Smooth muscle cell (in vitro differentiated cells): ENCODE measurements at regions not wholly inside any gene's neighbourhood (a gene's known extent, or its start where the extent isn't known, plus 50 kb on each side); places are given as distances from the start of the nearest gene placed in this dataset.

Source experiments
- DNase-seq: peaks from one replicate; lab custom pipeline; 2025; ENCODE audit not compliant: unreplicated experiment; lab: John Stamatoyannopoulos, UW
- H2AFZ ChIP-seq: fragments of 200-600 bp; sonication (generic); 2 replicates; pipeline ENCODE4 v1.6.0; 2016; ENCODE audit warnings: antibody characterized with exemption, low read depth, mild to moderate bottlenecking
- H3F3A ChIP-seq: fragments of 200-600 bp; sonication (generic); 2 replicates; pipeline ENCODE4 v1.6.0; 2017; ENCODE audit warnings: antibody characterized with exemption, low read depth
- H3K27ac ChIP-seq: fragments of 200-600 bp; sonication (generic); 2 replicates; pipeline ENCODE4 v1.5.1; 2016; ENCODE audit warnings: low read depth, mild to moderate bottlenecking
- H3K27me3 ChIP-seq: fragments of 200-600 bp; sonication (generic); 2 replicates; pipeline ENCODE4 v1.6.1; 2016; ENCODE audit warnings: low read depth, mild to moderate bottlenecking
- H3K36me3 ChIP-seq: fragments of 200-600 bp; sonication (generic); 2 replicates; pipeline ENCODE4 v1.5.1; 2016; ENCODE audit warnings: low read depth
- H3K4me1 ChIP-seq: fragments of 200-600 bp; sonication (generic); 2 replicates; pipeline ENCODE4 v1.5.1; 2016; ENCODE audit warnings: low read depth
- H3K4me2 ChIP-seq: fragments of 200-600 bp; sonication (generic); 2 replicates; pipeline ENCODE4 v1.6.0; 2016; ENCODE audit warnings: mild to moderate bottlenecking
- H3K4me3 ChIP-seq: fragments of 200-600 bp; sonication (generic); 2 replicates; pipeline ENCODE4 v1.5.1; 2016; ENCODE audit warnings: mild to moderate bottlenecking
- H3K79me2 ChIP-seq: fragments of 200-600 bp; sonication (generic); 2 replicates; pipeline ENCODE4 v1.6.0; 2016; ENCODE audit warnings: low read depth, mild to moderate bottlenecking
- H3K9ac ChIP-seq: fragments of 200-600 bp; sonication (generic); 2 replicates; pipeline ENCODE4 v1.6.0; 2016; ENCODE audit warnings: low read depth
- H3K9me3 ChIP-seq: fragments of 200-600 bp; sonication (generic); replicated peaks from 2 replicates; pipeline ENCODE4 v1.5.1; 2016; ENCODE audit warnings: low read depth
- H4K20me1 ChIP-seq: fragments of 200-600 bp; sonication (generic); 2 replicates; pipeline ENCODE4 v1.6.0; 2016; ENCODE audit warnings: low read depth
- WGBS: methylation state at CpG from one replicate; pipeline ENCODE4 v1.1.7; 2016; ENCODE audit warnings: low lambda C conversion rate; 5-methylcytosine and 5-hydroxymethylcytosine counted together
- TF ChIP-seq, protein P1 (sequence below): fragments of 200-600 bp; sonication (generic); IDR thresholded peaks from 2 replicates; pipeline ENCODE4 v1.5.1; 2017; ENCODE audit warnings: borderline replicate concordance, mild to moderate bottlenecking, antibody characterized with exemption; ENCODE audit not compliant: insufficient read depth, poor library complexity, severe bottlenecking

DNA sequence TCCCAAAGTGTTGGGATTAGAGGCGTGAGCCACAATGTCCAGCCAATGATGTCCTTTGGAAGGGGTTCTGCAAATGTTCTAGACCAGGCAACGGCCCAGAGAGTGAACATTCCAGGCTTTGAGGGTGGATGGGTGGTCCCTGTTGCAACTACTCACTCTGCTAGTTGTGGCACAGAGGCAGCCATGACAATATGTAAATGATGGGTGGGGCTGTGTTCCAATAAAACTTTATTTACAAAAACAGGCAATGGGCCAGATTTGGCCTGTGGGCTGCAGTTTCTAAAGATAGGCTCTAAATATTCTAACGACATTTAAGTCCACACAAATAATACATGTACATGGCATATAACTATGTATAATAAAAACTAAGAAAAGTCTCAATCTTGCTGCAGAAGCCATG is 276.3 kb downstream of the CTTN start:
- no peaks in the 10 kb centered on the region for H4K20me1 ChIP-seq
- H3F3A ChIP-seq, result no peaks in the 10 kb centered on the region
- H3K4me1 ChIP-seq, result no peaks in the 10 kb centered on the region
- H2AFZ ChIP-seq, result no peak overlapping the region
- H3K4me2 ChIP-seq, result no peak overlapping the region
- no peak for DNase-seq
- H3K79me2 ChIP-seq, result no peaks in the 10 kb centered on the region
- H3K9ac ChIP-seq, result no peak overlapping the region
- no peak overlapping the region for H3K4me3 ChIP-seq
- 97% methylated on average over 3 of the region's 3 CpGs for whole genome bisulfite sequencing
- H3K27ac ChIP-seq, result no peak overlapping the region
- H3K27me3 ChIP-seq, result no peaks in the 10 kb centered on the region
- TF ChIP-seq, protein P1, sequence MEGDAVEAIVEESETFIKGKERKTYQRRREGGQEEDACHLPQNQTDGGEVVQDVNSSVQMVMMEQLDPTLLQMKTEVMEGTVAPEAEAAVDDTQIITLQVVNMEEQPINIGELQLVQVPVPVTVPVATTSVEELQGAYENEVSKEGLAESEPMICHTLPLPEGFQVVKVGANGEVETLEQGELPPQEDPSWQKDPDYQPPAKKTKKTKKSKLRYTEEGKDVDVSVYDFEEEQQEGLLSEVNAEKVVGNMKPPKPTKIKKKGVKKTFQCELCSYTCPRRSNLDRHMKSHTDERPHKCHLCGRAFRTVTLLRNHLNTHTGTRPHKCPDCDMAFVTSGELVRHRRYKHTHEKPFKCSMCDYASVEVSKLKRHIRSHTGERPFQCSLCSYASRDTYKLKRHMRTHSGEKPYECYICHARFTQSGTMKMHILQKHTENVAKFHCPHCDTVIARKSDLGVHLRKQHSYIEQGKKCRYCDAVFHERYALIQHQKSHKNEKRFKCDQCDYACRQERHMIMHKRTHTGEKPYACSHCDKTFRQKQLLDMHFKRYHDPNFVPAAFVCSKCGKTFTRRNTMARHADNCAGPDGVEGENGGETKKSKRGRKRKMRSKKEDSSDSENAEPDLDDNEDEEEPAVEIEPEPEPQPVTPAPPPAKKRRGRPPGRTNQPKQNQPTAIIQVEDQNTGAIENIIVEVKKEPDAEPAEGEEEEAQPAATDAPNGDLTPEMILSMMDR, result no peak
- no peaks in the 10 kb centered on the region for H3K9me3 ChIP-seq
- no peaks in the 10 kb centered on the region for H3K36me3 ChIP-seq

DNA sequence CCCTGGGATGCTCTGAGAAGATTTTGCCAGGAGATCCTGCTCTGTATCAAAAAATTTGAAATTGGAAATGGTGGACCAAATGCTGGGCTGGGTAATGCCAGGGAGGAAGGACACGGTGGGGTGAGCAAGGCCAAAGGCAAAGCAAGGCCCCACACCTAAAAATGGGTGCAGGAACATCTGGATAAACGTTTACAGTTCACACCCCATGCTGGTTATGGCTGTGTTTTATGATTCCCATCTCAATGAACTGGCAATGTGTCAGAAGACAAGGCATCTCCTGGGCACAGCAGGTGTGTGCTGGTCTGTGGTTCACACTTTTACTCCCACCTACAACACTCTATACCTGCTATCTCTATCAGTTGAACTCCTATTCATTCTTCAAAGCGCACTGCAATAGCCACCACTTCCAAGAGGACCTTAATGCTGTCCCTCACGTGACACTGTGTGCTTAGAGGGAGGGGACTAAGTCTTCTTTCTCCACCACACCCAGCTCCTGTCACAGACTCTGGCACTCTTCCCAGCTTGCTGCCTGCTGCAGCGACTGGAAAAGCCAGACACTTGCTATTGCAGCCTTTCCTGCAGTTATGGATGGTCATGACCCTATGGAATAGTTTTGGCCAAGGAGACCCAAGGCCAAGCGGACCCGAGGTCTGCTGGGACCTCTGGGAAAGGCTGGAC is 277.5 kb downstream of the CTTN start:
- TF ChIP-seq, protein P1, result no peak
- Histone ChIP-seq H3K4me1 (no peaks in the 10 kb centered on the region), H3K36me3 (no peaks in the 10 kb centered on the region), H3K27me3 (no peaks in the 10 kb centered on the region), H3K9me3 (no peaks in the 10 kb centered on the region), H3F3A (no peaks in the 10 kb centered on the region), H3K27ac (no peak overlapping the region), H3K4me3 (no peak overlapping the region), H3K9ac (no peak overlapping the region), H2AFZ (no peak overlapping the region), H3K4me2 (no peak overlapping the region), H3K79me2 (no peaks in the 10 kb centered on the region), H4K20me1 (no peaks in the 10 kb centered on the region)
- no peak for DNase-seq
- 89% methylated on average over 7 of the region's 7 CpGs for WGBS

DNA sequence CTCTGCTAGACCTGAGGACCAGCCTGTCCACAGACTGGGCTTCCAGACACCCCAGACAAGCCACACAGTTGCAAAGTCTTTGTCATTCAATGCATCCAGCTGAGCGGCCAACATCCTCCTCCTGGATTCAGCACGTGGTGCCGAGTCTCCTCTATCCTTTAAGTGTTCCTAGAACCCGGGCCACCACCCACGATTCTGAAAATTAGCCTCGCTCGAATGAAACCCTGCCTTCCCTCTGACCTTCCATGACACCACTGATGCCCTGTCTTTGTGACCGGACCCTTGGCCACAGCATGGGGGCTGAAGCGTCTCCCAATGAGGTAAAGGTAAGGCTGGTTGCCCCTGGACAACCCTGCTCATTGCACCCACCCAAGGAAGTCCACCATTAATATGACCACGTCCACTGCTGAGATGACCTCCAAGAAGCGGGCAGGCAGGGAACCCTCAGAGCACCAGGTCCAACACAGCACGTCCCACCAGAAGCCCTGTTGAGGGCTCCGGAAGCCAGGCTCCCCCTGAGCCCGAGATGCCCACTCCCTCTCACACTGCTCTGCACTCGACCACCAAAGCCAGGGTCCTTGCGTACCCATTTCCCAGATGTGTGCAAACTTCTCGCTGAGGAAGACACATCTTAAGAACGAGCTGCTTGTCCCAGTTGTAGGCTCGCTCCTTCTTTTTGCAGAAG is 279.0 kb downstream of the CTTN start:
- H3K4me1 ChIP-seq, result no peaks in the 10 kb centered on the region
- H3K9ac ChIP-seq, result no peak overlapping the region
- H3K9me3 ChIP-seq, result no peaks in the 10 kb centered on the region
- TF ChIP-seq, protein P1, result no peak
- no peak overlapping the region for H3K27ac ChIP-seq
- no peaks in the 10 kb centered on the region for H3K79me2 ChIP-seq
- WGBS, result 91% methylated on average over 19 of the region's 19 CpGs
- no peak overlapping the region for H3K4me3 ChIP-seq
- no peak overlapping the region for H2AFZ ChIP-seq
- no peaks in the 10 kb centered on the region for H3K36me3 ChIP-seq
- H3K4me2 ChIP-seq, result no peak overlapping the region
- no peaks in the 10 kb centered on the region for H3K27me3 ChIP-seq
- H4K20me1 ChIP-seq, result no peaks in the 10 kb centered on the region
- DNase-seq, result no peak
- no peaks in the 10 kb centered on the region for H3F3A ChIP-seq
